ENCODE measurements at regions not wholly inside any gene's neighbourhood (a gene's known extent, or its start where the extent isn't known, plus 50 kb on each side); places are given as distances from the start of the nearest gene placed in this dataset.

DNA sequence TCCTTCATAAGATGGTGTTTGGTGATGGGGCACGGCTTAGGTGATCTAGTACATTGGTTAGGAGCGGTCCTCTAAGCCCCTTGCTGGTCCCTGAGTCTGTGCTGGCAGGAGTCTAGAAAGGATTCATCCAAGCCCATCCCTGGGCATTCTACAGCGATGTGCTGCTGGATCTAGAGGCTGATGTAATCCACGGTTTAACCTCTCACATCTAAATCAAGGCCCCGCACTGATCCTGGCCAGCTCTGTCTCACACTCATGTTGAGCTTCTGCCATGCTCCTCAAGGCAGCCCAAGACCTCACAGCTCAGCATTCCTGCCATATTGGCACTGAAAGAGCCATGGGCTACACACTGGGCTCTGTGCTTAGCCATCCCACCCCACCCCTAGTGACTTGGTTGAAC, 664.8 kb downstream of the STK39 start:
- Mint-ChIP-seq H3K27me3 (ENCODE audit: insufficient read depth) (no peaks in the 10 kb centered on the region), H3K4me3 (no peak overlapping the region), H3K27ac (no peak overlapping the region), H3K4me1 (ENCODE audit: low read depth) (no peaks in the 10 kb centered on the region), H3K9me3 (peaks cover 35% of the 10 kb centered on the region), H3K36me3 (ENCODE audit: low read depth) (no peaks in the 10 kb centered on the region)
- TF ChIP-seq, protein P1, sequence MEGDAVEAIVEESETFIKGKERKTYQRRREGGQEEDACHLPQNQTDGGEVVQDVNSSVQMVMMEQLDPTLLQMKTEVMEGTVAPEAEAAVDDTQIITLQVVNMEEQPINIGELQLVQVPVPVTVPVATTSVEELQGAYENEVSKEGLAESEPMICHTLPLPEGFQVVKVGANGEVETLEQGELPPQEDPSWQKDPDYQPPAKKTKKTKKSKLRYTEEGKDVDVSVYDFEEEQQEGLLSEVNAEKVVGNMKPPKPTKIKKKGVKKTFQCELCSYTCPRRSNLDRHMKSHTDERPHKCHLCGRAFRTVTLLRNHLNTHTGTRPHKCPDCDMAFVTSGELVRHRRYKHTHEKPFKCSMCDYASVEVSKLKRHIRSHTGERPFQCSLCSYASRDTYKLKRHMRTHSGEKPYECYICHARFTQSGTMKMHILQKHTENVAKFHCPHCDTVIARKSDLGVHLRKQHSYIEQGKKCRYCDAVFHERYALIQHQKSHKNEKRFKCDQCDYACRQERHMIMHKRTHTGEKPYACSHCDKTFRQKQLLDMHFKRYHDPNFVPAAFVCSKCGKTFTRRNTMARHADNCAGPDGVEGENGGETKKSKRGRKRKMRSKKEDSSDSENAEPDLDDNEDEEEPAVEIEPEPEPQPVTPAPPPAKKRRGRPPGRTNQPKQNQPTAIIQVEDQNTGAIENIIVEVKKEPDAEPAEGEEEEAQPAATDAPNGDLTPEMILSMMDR (IDR thresholded peaks at IDR 0.05) = no peak
- no peak for DNase-seq

DNA sequence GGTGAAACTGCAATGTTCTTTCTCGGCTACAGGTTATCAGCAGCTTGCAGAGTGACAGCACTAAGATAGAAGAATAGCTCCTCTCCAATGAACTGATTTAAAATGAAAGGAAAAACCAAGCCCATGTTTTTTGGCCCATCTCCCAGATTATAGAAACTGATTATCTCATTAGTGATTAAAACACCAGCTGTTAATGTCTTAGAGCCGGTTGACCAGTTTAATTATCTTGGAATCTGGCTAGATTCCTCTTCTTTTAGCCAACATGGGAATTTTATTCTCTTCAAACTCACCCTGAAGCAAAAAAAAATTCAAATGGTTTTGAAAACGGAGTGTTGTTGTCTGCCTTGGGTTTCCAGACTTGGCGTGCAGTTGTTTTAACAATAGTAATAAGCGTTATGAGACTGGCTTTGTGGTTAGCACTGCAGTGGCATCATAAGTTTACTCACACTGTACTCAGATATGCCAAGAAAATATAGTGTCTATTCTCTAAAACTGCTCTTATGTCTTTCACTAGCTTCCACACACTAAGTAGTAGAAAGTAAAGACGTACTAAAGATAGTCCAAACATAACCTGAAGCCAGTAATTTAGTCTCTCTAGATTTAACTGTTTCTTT, 665.3 kb downstream of the STK39 start:
- Mint-ChIP-seq H3K9me3 (peaks cover 37% of the 10 kb centered on the region), H3K36me3 (ENCODE audit: low read depth) (no peaks in the 10 kb centered on the region), H3K27me3 (ENCODE audit: insufficient read depth) (no peaks in the 10 kb centered on the region), H3K4me3 (no peak overlapping the region), H3K27ac (no peak overlapping the region), H3K4me1 (ENCODE audit: low read depth) (no peaks in the 10 kb centered on the region)
- TF ChIP-seq, protein P1 (IDR thresholded peaks at IDR 0.05) = no peak
- DNase-seq = no peak

DNA sequence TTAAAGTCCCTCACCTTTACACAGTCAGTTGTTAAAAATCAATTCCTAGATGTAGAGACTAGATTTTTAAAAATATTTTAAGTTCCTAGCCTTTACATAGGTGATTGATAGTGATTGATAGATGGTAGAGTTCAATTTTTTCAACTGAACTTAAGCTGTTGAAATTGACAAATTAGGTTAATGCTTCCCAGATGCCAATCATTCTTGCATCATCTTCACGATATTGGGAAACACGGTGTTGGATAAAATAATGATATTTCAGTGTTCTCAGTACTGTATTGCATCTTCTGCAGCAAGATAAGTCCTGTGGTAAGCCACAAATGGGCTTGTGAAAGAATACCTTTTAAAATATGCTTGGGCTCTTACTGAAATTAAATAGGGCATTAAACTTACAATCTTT, 667.6 kb downstream of the STK39 start:
- DNase-seq = no peak
- no peaks in the 10 kb centered on the region for H3K36me3 Mint-ChIP-seq (ENCODE audit: low read depth)
- H3K27me3 Mint-ChIP-seq (ENCODE audit: insufficient read depth) = no peaks in the 10 kb centered on the region

DNA sequence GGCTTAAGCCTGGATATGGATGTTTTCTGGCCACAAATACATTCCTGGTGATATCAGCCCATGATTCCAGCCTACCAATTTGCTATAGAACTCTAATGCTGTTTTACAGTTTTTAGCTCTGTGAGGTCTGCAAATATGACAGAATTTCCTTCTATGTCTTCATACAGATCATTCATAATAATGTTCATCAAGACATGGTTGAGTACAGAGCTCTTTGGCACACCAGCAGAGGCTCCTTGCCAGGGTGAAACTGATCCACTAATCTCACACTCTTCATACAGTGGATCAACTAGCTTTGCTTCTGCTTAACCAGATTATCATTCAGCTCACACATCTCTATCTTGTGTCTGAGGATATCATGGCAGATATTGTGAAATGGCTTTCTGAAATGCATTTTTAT, 672.1 kb downstream of the STK39 start:
- Mint-ChIP-seq H3K4me3 (no peak overlapping the region), H3K27ac (no peak overlapping the region), H3K9me3 (peaks cover 20% of the 10 kb centered on the region), H3K4me1 (ENCODE audit: low read depth) (no peaks in the 10 kb centered on the region), H3K27me3 (ENCODE audit: insufficient read depth) (no peaks in the 10 kb centered on the region), H3K36me3 (ENCODE audit: low read depth) (no peaks in the 10 kb centered on the region)
- TF ChIP-seq, protein P1 (IDR thresholded peaks at IDR 0.05) = no peak
- DNase-seq = no peak

More for the DNA sequence above, 667.6 kb downstream of the STK39 start:
- TF ChIP-seq, protein P1 (IDR thresholded peaks at IDR 0.05) = no peak
- no peak overlapping the region for H3K4me3 Mint-ChIP-seq
- no peaks in the 10 kb centered on the region for H3K4me1 Mint-ChIP-seq (ENCODE audit: low read depth)
- H3K9me3 Mint-ChIP-seq = peaks cover 39% of the 10 kb centered on the region
- no peak overlapping the region for H3K27ac Mint-ChIP-seq

DNA sequence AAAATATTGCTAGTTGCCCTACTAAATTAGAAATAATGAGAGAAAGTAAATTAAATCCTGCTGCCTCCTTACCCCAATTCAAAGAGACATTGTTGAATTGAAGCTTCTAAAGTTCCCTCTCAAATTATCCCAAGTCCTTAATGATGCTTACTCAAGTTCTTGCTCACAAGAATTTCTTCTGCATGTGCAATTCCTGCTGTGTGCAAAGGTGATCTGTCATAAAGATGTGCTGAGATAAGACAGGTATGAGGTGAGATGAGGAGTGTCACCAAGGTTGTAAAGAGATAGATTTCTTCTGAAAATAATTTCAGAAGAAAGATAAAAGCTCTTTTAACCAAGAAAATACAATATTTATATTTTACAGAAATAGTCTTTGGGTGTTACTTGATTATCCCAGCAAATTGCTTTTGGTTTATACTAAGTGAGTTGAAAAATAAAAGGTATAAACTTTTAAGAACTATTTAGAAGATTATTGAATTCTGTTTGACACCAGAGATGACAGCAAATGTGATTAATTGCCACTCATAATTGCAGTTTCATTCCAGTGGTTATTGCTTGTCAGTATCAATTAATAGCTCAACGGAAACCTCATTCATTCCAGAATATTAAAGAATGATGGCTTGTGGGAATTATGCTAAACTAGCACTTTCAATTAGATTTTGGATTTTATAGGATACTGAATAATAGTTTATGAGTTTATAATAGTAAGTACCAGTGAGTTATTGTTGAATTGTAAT, 674.3 kb downstream of the STK39 start:
- no peak overlapping the region for H3K4me3 Mint-ChIP-seq
- peaks cover 23% of the 10 kb centered on the region for H3K9me3 Mint-ChIP-seq
- no peak overlapping the region for H3K27ac Mint-ChIP-seq
- DNase-seq = no peak
- no peaks in the 10 kb centered on the region for H3K36me3 Mint-ChIP-seq (ENCODE audit: low read depth)
- H3K27me3 Mint-ChIP-seq (ENCODE audit: insufficient read depth) = no peaks in the 10 kb centered on the region
- TF ChIP-seq, protein P1 (IDR thresholded peaks at IDR 0.05) = no peak
- no peaks in the 10 kb centered on the region for H3K4me1 Mint-ChIP-seq (ENCODE audit: low read depth)

Measured in HFFc6 (cell line).